ENCODE measurements at regions not wholly inside any gene's neighbourhood (a gene's known extent, or its start where the extent isn't known, plus 50 kb on each side); places are given as distances from the start of the nearest gene placed in this dataset.

DNA sequence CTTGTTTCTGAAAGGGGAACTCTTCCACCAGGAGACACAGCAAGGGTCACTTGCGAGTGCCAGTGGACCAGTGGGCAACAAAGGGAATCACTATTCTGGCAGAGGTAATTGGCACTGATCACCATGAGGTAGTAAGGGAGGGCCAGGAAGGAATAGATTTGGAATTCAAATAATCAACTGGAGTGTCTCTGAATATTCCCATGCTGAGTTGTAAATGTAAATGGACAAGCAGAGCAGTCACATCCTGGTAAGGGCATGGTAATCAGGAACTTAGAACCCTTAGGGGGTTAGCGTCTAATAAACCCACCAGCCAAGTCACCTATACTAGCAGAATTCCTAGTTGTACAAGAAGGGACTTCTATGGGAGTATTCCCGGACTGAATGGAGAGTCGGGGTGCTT is 178.5 kb upstream of the UGT8 start:
- Histone ChIP-seq H3K4ac (ENCODE audit: low read depth in 1 of 2, low read length in 2 of 2) (no peak overlapping the region), H3K27ac (ENCODE audit: low read length, poor library complexity, severe bottlenecking) (no peak overlapping the region), H4K8ac (ENCODE audit: low read length) (no peak overlapping the region), H2BK5ac (ENCODE audit: low read depth, low read length, poor library complexity, severe bottlenecking) (no peak overlapping the region), H3K9ac (ENCODE audit: low read length) (no peak overlapping the region), H2BK12ac (ENCODE audit: low read length in 2 of 2) (no peak overlapping the region), H4K91ac (ENCODE audit: low read length) (no peak overlapping the region), H2AK5ac (ENCODE audit: low read length, severe bottlenecking) (no peak overlapping the region), H3K27me3 (ENCODE audit: control insufficient read depth in 1 of 2, insufficient read depth in 1 of 2, low read length in 2 of 2) (no peaks in the 10 kb centered on the region), H3K23ac (ENCODE audit: low read length in 2 of 2) (no peak overlapping the region), H3K9me3 (ENCODE audit: control insufficient read depth, low read length) (no peaks in the 10 kb centered on the region), H3K4me1 (ENCODE audit: control insufficient read depth, insufficient read depth, low read depth, low read length) (no peaks in the 10 kb centered on the region), H2BK15ac (ENCODE audit: low read depth, poor library complexity, severe bottlenecking) (no peak overlapping the region), H3K36me3 (ENCODE audit: control insufficient read depth in 1 of 2, insufficient read depth in 2 of 2, low read depth in 1 of 2, low read length in 2 of 2) (no peaks in the 10 kb centered on the region), H3K14ac (ENCODE audit: low read length in 2 of 2) (no peak overlapping the region), H3K4me2 (ENCODE audit: low read length, poor library complexity, severe bottlenecking) (no peak overlapping the region), H2BK120ac (ENCODE audit: low read depth, low read length) (no peak overlapping the region), H2AFZ (ENCODE audit: low read depth, low read length) (no peak overlapping the region), H3K4me3 (ENCODE audit: insufficient read depth in 1 of 2, low read depth in 1 of 2, low read length in 2 of 2) (no peak overlapping the region), H3K18ac (ENCODE audit: low read depth in 1 of 2, low read length in 2 of 2) (no peak overlapping the region), H3K79me1 (replicated peaks; ENCODE audit: low read length, poor library complexity, severe bottlenecking) (no peaks in the 10 kb centered on the region)
- 95% methylated on average over 3 of the region's 4 CpGs for WGBS
- DNase-seq, result no peak

- 83% methylated on average over 3 of the region's 3 CpGs for WGBS
- Histone ChIP-seq H3K9ac (ENCODE audit: low read length) (no peak overlapping the region), H4K91ac (ENCODE audit: low read length) (no peak overlapping the region), H4K8ac (ENCODE audit: low read length) (no peak overlapping the region), H3K4me2 (ENCODE audit: low read length, poor library complexity, severe bottlenecking) (no peak overlapping the region), H3K36me3 (ENCODE audit: control insufficient read depth in 1 of 2, insufficient read depth in 2 of 2, low read depth in 1 of 2, low read length in 2 of 2) (no peaks in the 10 kb centered on the region), H2BK120ac (ENCODE audit: low read depth, low read length) (no peak overlapping the region), H3K23ac (ENCODE audit: low read length in 2 of 2) (no peak overlapping the region), H2BK12ac (ENCODE audit: low read length in 2 of 2) (no peak overlapping the region), H2BK5ac (ENCODE audit: low read depth, low read length, poor library complexity, severe bottlenecking) (no peak overlapping the region), H2BK15ac (ENCODE audit: low read depth, poor library complexity, severe bottlenecking) (no peak overlapping the region), H3K4ac (ENCODE audit: low read depth in 1 of 2, low read length in 2 of 2) (no peak overlapping the region), H3K27me3 (ENCODE audit: control insufficient read depth in 1 of 2, insufficient read depth in 1 of 2, low read length in 2 of 2) (no peaks in the 10 kb centered on the region), H3K14ac (ENCODE audit: low read length in 2 of 2) (no peak overlapping the region), H2AFZ (ENCODE audit: low read depth, low read length) (no peak overlapping the region), H3K4me3 (ENCODE audit: insufficient read depth in 1 of 2, low read depth in 1 of 2, low read length in 2 of 2) (no peak overlapping the region), H3K18ac (ENCODE audit: low read depth in 1 of 2, low read length in 2 of 2) (no peak overlapping the region), H3K79me1 (replicated peaks; ENCODE audit: low read length, poor library complexity, severe bottlenecking) (no peaks in the 10 kb centered on the region), H2AK5ac (ENCODE audit: low read length, severe bottlenecking) (no peak overlapping the region), H3K4me1 (ENCODE audit: control insufficient read depth, insufficient read depth, low read depth, low read length) (no peaks in the 10 kb centered on the region), H3K9me3 (ENCODE audit: control insufficient read depth, low read length) (peaks cover 4% of the 10 kb centered on the region), H3K27ac (ENCODE audit: low read length, poor library complexity, severe bottlenecking) (no peak overlapping the region)
- DNase-seq, result no peak
These were observed 175.0 kb upstream of the UGT8 start for GRCh38 chr4:114423582-114423981.

GRCh38 chr4:114435116-114435515 is 163.5 kb upstream of the UGT8 start:
- Histone ChIP-seq H3K14ac (ENCODE audit: low read length in 2 of 2) (no peak overlapping the region), H4K91ac (ENCODE audit: low read length) (no peak overlapping the region), H3K9me3 (ENCODE audit: control insufficient read depth, low read length) (no peaks in the 10 kb centered on the region), H2BK120ac (ENCODE audit: low read depth, low read length) (no peak overlapping the region), H2BK15ac (ENCODE audit: low read depth, poor library complexity, severe bottlenecking) (no peak overlapping the region), H2AFZ (ENCODE audit: low read depth, low read length) (no peak overlapping the region), H3K23ac (ENCODE audit: low read length in 2 of 2) (no peak overlapping the region), H3K27me3 (ENCODE audit: control insufficient read depth in 1 of 2, insufficient read depth in 1 of 2, low read length in 2 of 2) (no peaks in the 10 kb centered on the region), H2BK12ac (ENCODE audit: low read length in 2 of 2) (no peak overlapping the region), H3K4ac (ENCODE audit: low read depth in 1 of 2, low read length in 2 of 2) (no peak overlapping the region), H2BK5ac (ENCODE audit: low read depth, low read length, poor library complexity, severe bottlenecking) (no peak overlapping the region), H3K79me1 (replicated peaks; ENCODE audit: low read length, poor library complexity, severe bottlenecking) (no peaks in the 10 kb centered on the region), H3K36me3 (ENCODE audit: control insufficient read depth in 1 of 2, insufficient read depth in 2 of 2, low read depth in 1 of 2, low read length in 2 of 2) (no peaks in the 10 kb centered on the region), H3K18ac (ENCODE audit: low read depth in 1 of 2, low read length in 2 of 2) (no peak overlapping the region), H3K4me1 (ENCODE audit: control insufficient read depth, insufficient read depth, low read depth, low read length) (no peaks in the 10 kb centered on the region), H3K4me2 (ENCODE audit: low read length, poor library complexity, severe bottlenecking) (no peak overlapping the region), H3K4me3 (ENCODE audit: insufficient read depth in 1 of 2, low read depth in 1 of 2, low read length in 2 of 2) (no peak overlapping the region), H4K8ac (ENCODE audit: low read length) (no peak overlapping the region), H3K27ac (ENCODE audit: low read length, poor library complexity, severe bottlenecking) (no peak overlapping the region), H2AK5ac (ENCODE audit: low read length, severe bottlenecking) (no peak overlapping the region), H3K9ac (ENCODE audit: low read length) (no peak overlapping the region)
- DNase-seq, result no peak
- 100% methylated on average over 1 of the region's 1 CpG for WGBS

DNA sequence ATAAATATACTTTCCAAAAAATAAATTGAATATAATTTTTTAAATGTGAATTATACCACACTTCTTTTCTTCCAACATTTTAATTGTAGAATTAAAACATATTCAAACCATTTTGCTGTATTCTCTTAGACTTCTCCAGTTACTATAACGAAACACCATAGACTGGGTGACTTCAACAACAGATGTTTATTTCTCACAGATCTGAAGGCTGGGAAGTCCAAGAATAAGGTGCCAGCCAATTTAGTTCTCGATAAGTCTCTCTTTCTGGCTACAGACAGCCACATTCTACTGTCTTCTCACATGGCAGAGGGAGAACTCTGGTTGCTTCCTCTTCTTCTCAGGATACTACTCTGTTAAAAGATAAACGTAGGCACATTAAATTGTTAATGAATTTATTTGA is 155.8 kb upstream of the UGT8 start:
- no peak overlapping the region for H3K4me3 ChIP-seq (ENCODE audit: insufficient read depth in 1 of 2, low read depth in 1 of 2, low read length in 2 of 2)
- no peak overlapping the region for H3K27ac ChIP-seq (ENCODE audit: low read length, poor library complexity, severe bottlenecking)
- H3K9ac ChIP-seq (ENCODE audit: low read length), result no peak overlapping the region
- H2AFZ ChIP-seq (ENCODE audit: low read depth, low read length), result no peak overlapping the region
- no peaks in the 10 kb centered on the region for H3K79me1 ChIP-seq (replicated peaks; ENCODE audit: low read length, poor library complexity, severe bottlenecking)
- 80% methylated on average over 3 of the region's 3 CpGs for WGBS
- no peaks in the 10 kb centered on the region for H3K27me3 ChIP-seq (ENCODE audit: control insufficient read depth in 1 of 2, insufficient read depth in 1 of 2, low read length in 2 of 2)
- H3K9me3 ChIP-seq (ENCODE audit: control insufficient read depth, low read length), result no peaks in the 10 kb centered on the region
- no peak overlapping the region for H4K8ac ChIP-seq (ENCODE audit: low read length)
- H4K91ac ChIP-seq (ENCODE audit: low read length), result no peak overlapping the region
- H3K14ac ChIP-seq (ENCODE audit: low read length in 2 of 2), result no peak overlapping the region
- H3K4me2 ChIP-seq (ENCODE audit: low read length, poor library complexity, severe bottlenecking), result no peak overlapping the region
- H2BK120ac ChIP-seq (ENCODE audit: low read depth, low read length), result no peak overlapping the region
- H2BK12ac ChIP-seq (ENCODE audit: low read length in 2 of 2), result no peak overlapping the region
- no peaks in the 10 kb centered on the region for H3K36me3 ChIP-seq (ENCODE audit: control insufficient read depth in 1 of 2, insufficient read depth in 2 of 2, low read depth in 1 of 2, low read length in 2 of 2)
- H2AK5ac ChIP-seq (ENCODE audit: low read length, severe bottlenecking), result no peak overlapping the region
- H3K4ac ChIP-seq (ENCODE audit: low read depth in 1 of 2, low read length in 2 of 2), result no peak overlapping the region
- H3K23ac ChIP-seq (ENCODE audit: low read length in 2 of 2), result no peak overlapping the region
- H2BK15ac ChIP-seq (ENCODE audit: low read depth, poor library complexity, severe bottlenecking), result no peak overlapping the region
- no peaks in the 10 kb centered on the region for H3K4me1 ChIP-seq (ENCODE audit: control insufficient read depth, insufficient read depth, low read depth, low read length)
- H2BK5ac ChIP-seq (ENCODE audit: low read depth, low read length, poor library complexity, severe bottlenecking), result no peak overlapping the region
- DNase-seq, result no peak
- no peak overlapping the region for H3K18ac ChIP-seq (ENCODE audit: low read depth in 1 of 2, low read length in 2 of 2)

Data from mesenchymal stem cell (in vitro differentiated cells and primary cell).